Panc1 (cell line): ENCODE measurements at regions not wholly inside any gene's neighbourhood (a gene's known extent, or its start where the extent isn't known, plus 50 kb on each side); places are given as distances from the start of the nearest gene placed in this dataset.

Source experiments
- ATAC-seq: fragments of 200-7000 bp; cut with Tn5 transposase; 2 replicates; pipeline ENCODE4 v1.9.1; 2020; ENCODE audit warnings: mild to moderate bottlenecking, moderate library complexity
- BruUV-seq: library from RNA; stranded (reverse); fragments of 400-500 nt; replicated peaks from 2 replicates; lab custom pipeline; 2021; lab: Mats Ljungman, UMichigan
- CTCF ChIA-PET: fragments of 300-600 bp; sonication (Branson Sonifier 250); formaldehyde crosslinking; loops from one replicate; lab custom pipeline; 2022; ENCODE audit warnings: antibody characterized with exemption; lab: Charles Lee
- POLR2A ChIA-PET: fragments of 300-600 bp; sonication (Branson Sonifier 250); formaldehyde crosslinking; loops from one replicate; lab custom pipeline; 2022; ENCODE audit warnings: antibody characterized with exemption; lab: Charles Lee
- DNase-seq: peaks from one replicate; pipeline ENCODE4 v3.0.0-alpha.2; 2010; ENCODE audit warnings: low read depth, low spot score
- H3K27ac ChIP-seq: 2 replicates; pipeline ENCODE4 v1.5.1; 2011; ENCODE audit warnings: mild to moderate bottlenecking, low read length, inconsistent platforms
- H3K27me3 ChIP-seq: fragments of 200-500 bp; sonication (Bioruptor generic); 2 replicates; pipeline ENCODE4 v1.6.0; 2014; ENCODE audit warnings: low read length, inconsistent platforms; ENCODE audit not compliant: control insufficient read depth, insufficient read depth
- H3K36me3 ChIP-seq: fragments of 200-500 bp; sonication (Bioruptor generic); 2 replicates; pipeline ENCODE4 v1.5.1; 2014; ENCODE audit warnings: inconsistent platforms, mild to moderate bottlenecking, low read length, moderate library complexity; ENCODE audit not compliant: control insufficient read depth, insufficient read depth
- H3K4me1 ChIP-seq: 2 replicates; pipeline ENCODE4 v1.5.1; 2011; ENCODE audit warnings: inconsistent platforms, mild to moderate bottlenecking, low read length, moderate library complexity; ENCODE audit not compliant: control insufficient read depth, insufficient read depth
- H3K4me3 ChIP-seq, 2 experiments: 2 replicates each; pipeline ENCODE4 v1.5.1; 2011 to 2012; ENCODE audit warnings: low read depth in 2 of 2, low read length in 2 of 2, mild to moderate bottlenecking in 2 of 2, inconsistent platforms in 1 of 2, moderate library complexity in 1 of 2
- H3K9me3 ChIP-seq: fragments of 200-500 bp; sonication (Bioruptor generic); 2 replicates; pipeline ENCODE4 v1.5.1; 2014; ENCODE audit warnings: low read depth, mild to moderate bottlenecking, inconsistent platforms, low read length, moderate library complexity; ENCODE audit not compliant: control insufficient read depth, insufficient read depth
- CTCF ChIP-seq: fragments of 450-650 bp; IDR thresholded peaks from 2 replicates; pipeline ENCODE4 v1.5.1; 2017; ENCODE audit warnings: mild to moderate bottlenecking
- POLR2AphosphoS5 ChIP-seq: IDR thresholded peaks from 2 replicates; pipeline ENCODE4 v1.6.1; 2012; ENCODE audit warnings: mild to moderate bottlenecking, low read depth, low read length, moderate library complexity
- REST ChIP-seq, 2 experiments: IDR thresholded peaks; 2 replicates each; pipeline ENCODE4 v1.6.1; 2011 to 2012; ENCODE audit warnings: low read depth in 2 of 2, control low read depth in 1 of 2, low read length in 1 of 2, mild to moderate bottlenecking in 1 of 2, moderate library complexity in 1 of 2; ENCODE audit not compliant: insufficient read depth in 1 of 2
- SIN3A ChIP-seq: IDR thresholded peaks from 2 replicates; pipeline ENCODE4 v1.6.1; 2012; ENCODE audit warnings: low read depth, mild to moderate bottlenecking, low read length, moderate library complexity, borderline replicate concordance; ENCODE audit not compliant: insufficient read depth
- TCF7L2 ChIP-seq: IDR thresholded peaks from 2 replicates; pipeline ENCODE4 v1.6.1; 2011; ENCODE audit warnings: mild to moderate bottlenecking, low read depth, low read length, inconsistent platforms
- in situ Hi-C: cut with HindIII; loops from 2 replicates; pipeline ENCODE4 v1.10.0; 2016; ENCODE audit warnings: low sequenced_read_pairs, low pct_unique_long_range_greater_than_20kb
- intact Hi-C: fragments of 100-400 bp; cut with micrococcal nuclease; formaldehyde crosslinking; loops from one replicate; pipeline ENCODE4 v1.10.0; 2022; ENCODE audit not compliant: unreplicated experiment

- ChIA-PET CTCF (no interaction called here), POLR2A (no interaction called here)
- Histone ChIP-seq H3K27ac (no peak overlapping the region), H3K36me3 (no peaks in the 10 kb centered on the region), H3K4me1 (no peaks in the 10 kb centered on the region), H3K4me3 (no peak overlapping the region), H3K27me3 (no peaks in the 10 kb centered on the region), H3K9me3 (no peaks in the 10 kb centered on the region)
- no TSS peak for BruUV-seq
- in situ Hi-C loops, result no loop called here
- no peak for TF ChIP-seq SIN3A
- no peak for TF ChIP-seq POLR2AphosphoS5
- no peak for TF ChIP-seq REST (IDR thresholded peaks at IDR 0.05; ENCODE audit: insufficient read depth in 1 of 2, low read depth in 2 of 2, low read length in 1 of 2)
- no peak for TF ChIP-seq TCF7L2
- no peak for TF ChIP-seq CTCF
- no peak for ATAC-seq
- no peak for DNase-seq
- intact Hi-C loops, result no loop called here
These were observed 96.3 kb upstream of the QRFPR start for GRCh38 chr4:121477079-121477478.

GRCh38 chr4:121472937-121473721 is 92.3 kb upstream of the QRFPR start:
- Histone ChIP-seq H3K27ac (no peak overlapping the region), H3K27me3 (no peaks in the 10 kb centered on the region), H3K36me3 (no peaks in the 10 kb centered on the region), H3K4me3 (no peak overlapping the region), H3K9me3 (no peaks in the 10 kb centered on the region), H3K4me1 (no peaks in the 10 kb centered on the region)
- CTCF ChIA-PET, result no interaction called here
- no peak for TF ChIP-seq SIN3A
- TF ChIP-seq TCF7L2, result no peak
- no peak for TF ChIP-seq CTCF
- TF ChIP-seq POLR2AphosphoS5, result no peak
- no peak for TF ChIP-seq REST (IDR thresholded peaks at IDR 0.05; ENCODE audit: insufficient read depth in 1 of 2, low read depth in 2 of 2, low read length in 1 of 2)
- BruUV-seq, result no TSS peak
- POLR2A ChIA-PET, result no interaction called here
- intact Hi-C loops (no loop called here), in situ Hi-C loops (no loop called here)
- DNase-seq (no peak), ATAC-seq (no peak)
